Mesodermal cell (in vitro differentiated cells): ENCODE measurements at regions not wholly inside any gene's neighbourhood (a gene's known extent, or its start where the extent isn't known, plus 50 kb on each side); places are given as distances from the start of the nearest gene placed in this dataset.

Experiments
- H3K27ac ChIP-seq: 2 replicates; pipeline ENCODE4 v1.7.0; 2013; ENCODE audit warnings: mild to moderate bottlenecking, low read depth, low read length, moderate library complexity; ENCODE audit not compliant: severe bottlenecking
- H3K36me3 ChIP-seq: 2 replicates; pipeline ENCODE4 v1.7.1; 2013; ENCODE audit warnings: mild to moderate bottlenecking, low read length, moderate library complexity; ENCODE audit not compliant: control insufficient read depth, insufficient read depth
- H3K4me1 ChIP-seq: one replicate; pipeline ENCODE4 v1.7.1; 2013; ENCODE audit warnings: mild to moderate bottlenecking, low read length; ENCODE audit not compliant: insufficient read depth, control insufficient read depth, poor library complexity, severe bottlenecking
- H3K4me3 ChIP-seq: 2 replicates; pipeline ENCODE4 v1.7.0; 2013; ENCODE audit warnings: low read length, control low read depth, mild to moderate bottlenecking; ENCODE audit not compliant: insufficient read depth, poor library complexity, severe bottlenecking; ENCODE audit errors: extremely low read depth
- H3K9me3 ChIP-seq: 2 replicates; pipeline ENCODE4 v1.7.1; 2013; ENCODE audit warnings: mild to moderate bottlenecking, low read length, moderate library complexity; ENCODE audit not compliant: control insufficient read depth
- WGBS, 2 experiments: methylation state at CpG; one replicate each; pipeline ENCODE4 v1.1.5; 2013; ENCODE audit warnings: missing lambda C conversion rate in 2 of 2; ENCODE audit not compliant: insufficient coverage in 2 of 2; 5-methylcytosine and 5-hydroxymethylcytosine counted together

GRCh38 chr5:105803431-105803830 is 1867.3 kb downstream of the EFNA5 start:
- no peaks in the 10 kb centered on the region for H3K36me3 ChIP-seq
- no peak overlapping the region for H3K27ac ChIP-seq
- H3K4me1 ChIP-seq = no peaks in the 10 kb centered on the region
- 88% methylated on average over 1 of the region's 1 CpG; no CpG with 5 or more reads in 1 of the 2 experiments for WGBS, 2 experiments
- peaks cover 17% of the 10 kb centered on the region for H3K9me3 ChIP-seq
- no peak overlapping the region for H3K4me3 ChIP-seq

- Histone ChIP-seq H3K36me3 (no peaks in the 10 kb centered on the region), H3K9me3 (no peaks in the 10 kb centered on the region), H3K4me1 (no peaks in the 10 kb centered on the region), H3K27ac (no peak overlapping the region), H3K4me3 (no peak overlapping the region)
- WGBS, 2 experiments = no CpG with 5 or more reads among the region's 3 CpGs
These were observed 1876.2 kb downstream of the EFNA5 start for GRCh38 chr5:105794578-105794977.

- Histone ChIP-seq H3K4me1 (no peaks in the 10 kb centered on the region), H3K4me3 (no peak overlapping the region), H3K27ac (no peak overlapping the region), H3K9me3 (no peaks in the 10 kb centered on the region), H3K36me3 (no peaks in the 10 kb centered on the region)
- 60 to 100% methylated on average over 1 of the region's 1 CpG for WGBS, 2 experiments
These were observed 1881.5 kb downstream of the EFNA5 start for GRCh38 chr5:105789246-105789645.

GRCh38 chr5:105783811-105784210 is 1886.9 kb downstream of the EFNA5 start:
- H3K9me3 ChIP-seq = no peaks in the 10 kb centered on the region
- no peak overlapping the region for H3K27ac ChIP-seq
- WGBS, 2 experiments = no CpG with 5 or more reads among the region's 2 CpGs

GRCh38 chr5:105782501-105782900 is 1888.2 kb downstream of the EFNA5 start:
- no peak overlapping the region for H3K27ac ChIP-seq
- no peaks in the 10 kb centered on the region for H3K9me3 ChIP-seq
- no peaks in the 10 kb centered on the region for H3K4me1 ChIP-seq
- no peak overlapping the region for H3K4me3 ChIP-seq
- no CpG with 5 or more reads among the region's 2 CpGs for WGBS, 2 experiments
- no peaks in the 10 kb centered on the region for H3K36me3 ChIP-seq

More at GRCh38 chr5:105783811-105784210, 1886.9 kb downstream of the EFNA5 start:
- no peak overlapping the region for H3K4me3 ChIP-seq
- H3K4me1 ChIP-seq = no peaks in the 10 kb centered on the region
- no peaks in the 10 kb centered on the region for H3K36me3 ChIP-seq

- no CpG with 5 or more reads among the region's 3 CpGs for WGBS, 2 experiments
- H3K4me1 ChIP-seq = no peaks in the 10 kb centered on the region
- H3K9me3 ChIP-seq = no peaks in the 10 kb centered on the region
- no peaks in the 10 kb centered on the region for H3K36me3 ChIP-seq
- H3K4me3 ChIP-seq = no peak overlapping the region
- H3K27ac ChIP-seq = no peak overlapping the region
These were observed 1897.5 kb downstream of the EFNA5 start for GRCh38 chr5:105773241-105773640.

- H3K36me3 ChIP-seq = no peaks in the 10 kb centered on the region
- no peaks in the 10 kb centered on the region for H3K4me1 ChIP-seq
- peaks cover 8% of the 10 kb centered on the region for H3K9me3 ChIP-seq
- 86% methylated on average over 2 of the region's 2 CpGs for WGBS, 2 experiments
- no peak overlapping the region for H3K4me3 ChIP-seq
- H3K27ac ChIP-seq = no peak overlapping the region
These were observed 1903.5 kb downstream of the EFNA5 start for GRCh38 chr5:105767267-105767666.

GRCh38 chr5:105762728-105763127 is 1908.0 kb downstream of the EFNA5 start:
- Histone ChIP-seq H3K36me3 (no peaks in the 10 kb centered on the region), H3K27ac (no peak overlapping the region), H3K4me3 (no peak overlapping the region), H3K9me3 (peaks cover 12% of the 10 kb centered on the region), H3K4me1 (no peaks in the 10 kb centered on the region)
- 81 to 100% methylated on average over 1 of the region's 1 CpG for WGBS, 2 experiments

GRCh38 chr5:105754056-105754455 is 1916.7 kb downstream of the EFNA5 start:
- H3K36me3 ChIP-seq = no peaks in the 10 kb centered on the region
- no CpG with 5 or more reads among the region's 1 CpG for WGBS, 2 experiments
- H3K4me1 ChIP-seq = no peaks in the 10 kb centered on the region
- H3K9me3 ChIP-seq = no peaks in the 10 kb centered on the region
- no peak overlapping the region for H3K4me3 ChIP-seq
- no peak overlapping the region for H3K27ac ChIP-seq

- no peak overlapping the region for H3K4me3 ChIP-seq
- no peak overlapping the region for H3K27ac ChIP-seq
- H3K36me3 ChIP-seq = no peaks in the 10 kb centered on the region
- no peaks in the 10 kb centered on the region for H3K9me3 ChIP-seq
- H3K4me1 ChIP-seq = no peaks in the 10 kb centered on the region
- 82 to 100% methylated on average over 1 to 2 of the region's 3 CpGs for WGBS, 2 experiments
These were observed 1917.9 kb downstream of the EFNA5 start for GRCh38 chr5:105752801-105753200.

- Histone ChIP-seq H3K4me1 (no peaks in the 10 kb centered on the region), H3K9me3 (no peaks in the 10 kb centered on the region), H3K27ac (no peak overlapping the region), H3K4me3 (no peak overlapping the region), H3K36me3 (no peaks in the 10 kb centered on the region)
These were observed 1918.8 kb downstream of the EFNA5 start for GRCh38 chr5:105751908-105752307.

GRCh38 chr5:105745111-105745510 is 1925.6 kb downstream of the EFNA5 start:
- H3K9me3 ChIP-seq = no peaks in the 10 kb centered on the region
- no peak overlapping the region for H3K27ac ChIP-seq
- no peak overlapping the region for H3K4me3 ChIP-seq
- no peaks in the 10 kb centered on the region for H3K4me1 ChIP-seq
- H3K36me3 ChIP-seq = no peaks in the 10 kb centered on the region
